ENCODE measurements at regions not wholly inside any gene's neighbourhood (a gene's known extent, or its start where the extent isn't known, plus 50 kb on each side); places are given as distances from the start of the nearest gene placed in this dataset.

DNA sequence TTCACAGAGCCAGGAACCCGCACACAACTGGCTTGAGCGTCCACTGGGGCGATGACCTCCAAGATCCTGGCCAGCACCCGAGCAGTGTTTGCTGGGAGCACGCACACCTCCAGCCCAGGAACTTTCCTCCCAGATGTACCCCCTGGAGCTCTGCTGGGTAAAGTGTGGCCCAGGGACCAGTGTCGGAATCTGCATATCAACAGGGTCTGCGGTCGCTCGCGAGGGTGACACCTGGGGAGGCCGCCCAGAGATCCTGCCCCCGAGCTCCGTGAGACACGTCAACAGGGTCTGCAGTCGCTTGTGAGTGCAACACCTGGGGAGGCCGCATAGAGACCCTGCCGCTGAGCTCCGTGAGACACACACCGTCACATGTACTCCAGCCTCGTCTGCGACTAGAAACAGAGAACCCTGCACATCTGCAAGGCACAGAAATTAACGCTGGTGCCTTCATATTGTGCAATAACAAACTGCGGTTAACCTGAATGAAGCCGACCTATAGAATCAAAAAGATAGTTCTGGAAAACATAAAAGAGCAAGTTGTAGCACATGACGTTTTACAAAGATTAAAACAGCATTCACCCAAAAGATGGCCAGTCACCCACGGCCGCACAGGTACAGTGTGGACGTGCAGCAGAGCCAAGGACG, 172.4 kb downstream of the BRD1 start:
- peaks cover 0 to 2% of the 10 kb centered on the region in 2 donors for H3K4me1 ChIP-seq (ENCODE audit: control insufficient read depth in 2 of 2, insufficient read depth in 2 of 2, low read length in 2 of 2)
- no peak overlapping the region for H3K27ac ChIP-seq (ENCODE audit: low read depth in 2 of 2, low read length in 2 of 2)
- H3K9me3 ChIP-seq (ENCODE audit: control insufficient read depth in 2 of 2, low read length in 2 of 2), result no peaks in the 10 kb centered on the region
- no peak overlapping the region for H3K9ac ChIP-seq (ENCODE audit: low read depth in 1 of 2, low read length in 2 of 2)
- no peaks in the 10 kb centered on the region for H3K36me3 ChIP-seq (ENCODE audit: control insufficient read depth in 2 of 2, insufficient read depth in 2 of 2, low read length in 2 of 2)
- H3K27me3 ChIP-seq (ENCODE audit: control insufficient read depth in 2 of 2, insufficient read depth in 2 of 2, low read length in 2 of 2), result no peaks in the 10 kb centered on the region
- no peak overlapping the region for H3K4me3 ChIP-seq (ENCODE audit: low read length in 2 of 2)

DNA sequence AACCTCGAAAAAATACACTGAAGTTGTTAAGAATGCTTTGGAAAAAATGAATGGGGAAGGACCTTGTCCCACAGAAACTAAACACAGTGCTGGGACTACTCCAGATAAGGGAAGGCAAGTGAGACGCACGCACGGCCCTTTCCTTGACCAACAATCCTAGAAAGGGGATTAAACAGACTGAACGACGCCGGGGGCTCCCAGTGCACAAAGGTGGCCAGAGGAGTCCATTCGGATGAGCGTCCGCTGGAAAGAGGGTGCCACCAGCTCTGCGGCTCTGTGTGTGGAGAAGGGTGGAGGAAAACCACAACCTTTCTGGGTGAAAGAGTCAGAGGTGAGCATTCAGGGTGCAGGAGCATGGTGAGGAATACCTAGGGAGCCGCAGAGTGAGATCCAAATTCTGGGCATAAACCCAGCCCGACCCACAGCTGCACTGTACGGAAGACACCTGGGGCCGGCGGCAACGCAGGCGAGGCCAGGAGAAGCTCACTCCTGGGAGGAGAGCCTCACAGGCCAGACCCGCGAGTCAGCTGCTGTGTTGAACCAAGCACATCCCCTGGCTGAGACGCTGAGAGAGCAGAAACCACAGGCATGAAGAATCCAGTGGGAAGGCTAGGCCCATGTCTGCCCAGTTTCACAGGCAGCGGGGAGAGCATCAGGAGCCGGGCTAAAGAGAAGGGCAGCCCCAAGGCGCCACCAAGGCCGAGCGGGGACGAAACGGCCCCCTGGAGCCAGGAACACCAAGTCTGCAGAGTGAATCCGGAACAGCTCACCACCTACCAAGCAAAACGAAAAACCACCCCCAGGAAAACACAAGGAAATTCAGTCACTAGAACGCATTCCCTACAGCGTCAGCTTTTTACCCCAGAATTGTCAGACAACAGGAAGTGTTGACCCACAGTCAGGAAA, 177.1 kb downstream of the BRD1 start:
- H3K4me1 ChIP-seq (ENCODE audit: control insufficient read depth in 2 of 2, insufficient read depth in 2 of 2, low read length in 2 of 2), result peaks cover 0 to under 1% of the 10 kb centered on the region in 2 donors
- no peak overlapping the region for H3K9ac ChIP-seq (ENCODE audit: low read depth in 1 of 2, low read length in 2 of 2)
- H3K27me3 ChIP-seq (ENCODE audit: control insufficient read depth in 2 of 2, insufficient read depth in 2 of 2, low read length in 2 of 2), result no peaks in the 10 kb centered on the region
- no peak overlapping the region for H3K27ac ChIP-seq (ENCODE audit: low read depth in 2 of 2, low read length in 2 of 2)
- H3K9me3 ChIP-seq (ENCODE audit: control insufficient read depth in 2 of 2, low read length in 2 of 2), result no peaks in the 10 kb centered on the region
- H3K4me3 ChIP-seq (ENCODE audit: low read length in 2 of 2), result no peak overlapping the region
- H3K36me3 ChIP-seq (ENCODE audit: control insufficient read depth in 2 of 2, insufficient read depth in 2 of 2, low read length in 2 of 2), result no peaks in the 10 kb centered on the region

DNA sequence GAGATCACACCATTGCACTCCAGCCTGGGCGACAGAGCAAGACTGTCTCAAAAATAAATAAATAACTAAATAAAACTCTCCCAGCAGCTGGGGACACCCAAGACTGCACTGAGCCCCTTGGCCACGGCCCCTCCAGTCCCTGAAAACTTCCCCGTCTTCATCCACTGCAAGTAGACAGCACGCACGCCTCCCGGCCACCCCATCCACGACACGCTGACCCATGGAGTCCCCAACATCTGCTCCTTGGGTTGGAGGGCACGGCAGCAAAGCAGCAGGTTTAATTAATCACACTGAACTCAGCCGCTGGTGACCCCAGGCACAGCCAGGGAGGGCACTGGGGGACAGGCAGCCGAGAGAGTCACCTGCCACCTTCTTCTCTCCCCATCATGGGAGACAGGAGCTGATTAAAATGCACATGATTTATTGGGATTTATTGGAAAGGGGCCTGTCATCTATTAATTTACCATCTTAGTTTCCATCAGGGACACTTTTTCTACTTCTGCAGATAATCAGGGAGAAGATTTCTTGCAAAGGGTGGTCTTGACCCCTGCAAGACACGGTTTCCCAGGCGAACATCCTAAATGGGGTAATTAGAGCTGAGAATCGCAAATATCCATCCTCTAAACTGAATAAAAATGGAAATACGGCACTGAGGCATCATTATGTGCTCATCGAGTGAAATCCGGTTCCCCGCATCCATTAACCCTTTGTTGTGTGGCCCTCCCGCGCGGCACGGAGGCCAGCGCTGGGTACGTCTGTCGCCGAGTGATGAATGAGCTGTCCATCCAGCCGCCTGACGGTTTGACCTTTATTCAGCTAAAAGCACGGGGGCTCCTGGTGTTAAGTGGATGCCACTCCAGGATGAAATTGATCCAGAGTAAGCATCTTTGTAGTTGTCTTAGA, 178.3 kb downstream of the BRD1 start:
- no peak overlapping the region for H3K9ac ChIP-seq (ENCODE audit: low read depth in 1 of 2, low read length in 2 of 2)
- H3K36me3 ChIP-seq (ENCODE audit: control insufficient read depth in 2 of 2, insufficient read depth in 2 of 2, low read length in 2 of 2), result no peaks in the 10 kb centered on the region
- no peaks in the 10 kb centered on the region for H3K4me1 ChIP-seq (ENCODE audit: control insufficient read depth in 2 of 2, insufficient read depth in 2 of 2, low read length in 2 of 2)
- H3K27me3 ChIP-seq (ENCODE audit: control insufficient read depth in 2 of 2, insufficient read depth in 2 of 2, low read length in 2 of 2), result no peaks in the 10 kb centered on the region
- H3K4me3 ChIP-seq (ENCODE audit: low read length in 2 of 2), result no peak overlapping the region
- no peak overlapping the region for H3K27ac ChIP-seq (ENCODE audit: low read depth in 2 of 2, low read length in 2 of 2)
- no peaks in the 10 kb centered on the region for H3K9me3 ChIP-seq (ENCODE audit: control insufficient read depth in 2 of 2, low read length in 2 of 2)

DNA sequence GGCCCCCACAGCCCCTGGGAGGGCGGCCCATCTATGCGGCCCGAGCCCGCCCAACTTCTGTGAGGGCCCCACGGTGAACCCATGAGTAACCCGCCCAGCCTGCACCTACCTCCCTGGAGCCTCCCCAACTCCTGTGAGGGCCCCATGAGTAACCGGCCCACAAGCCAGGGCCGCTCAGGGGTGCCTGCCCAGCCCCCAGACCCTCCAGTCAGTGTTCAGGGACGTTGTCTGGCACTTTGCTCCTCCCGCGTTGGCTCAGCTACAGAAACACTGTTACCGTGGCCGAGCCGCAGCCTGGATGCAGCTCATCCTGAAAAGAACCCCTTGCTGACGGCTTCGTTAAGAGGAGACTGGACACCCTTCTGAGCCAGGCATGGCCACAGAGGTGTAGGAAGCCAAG, 179.6 kb downstream of the BRD1 start:
- Histone ChIP-seq H3K4me1 (ENCODE audit: control insufficient read depth in 2 of 2, insufficient read depth in 2 of 2, low read length in 2 of 2) (no peaks in the 10 kb centered on the region), H3K36me3 (ENCODE audit: control insufficient read depth in 2 of 2, insufficient read depth in 2 of 2, low read length in 2 of 2) (no peaks in the 10 kb centered on the region), H3K27me3 (ENCODE audit: control insufficient read depth in 2 of 2, insufficient read depth in 2 of 2, low read length in 2 of 2) (no peaks in the 10 kb centered on the region), H3K27ac (ENCODE audit: low read depth in 2 of 2, low read length in 2 of 2) (no peak overlapping the region), H3K4me3 (ENCODE audit: low read length in 2 of 2) (no peak overlapping the region), H3K9ac (ENCODE audit: low read depth in 1 of 2, low read length in 2 of 2) (no peak overlapping the region), H3K9me3 (ENCODE audit: control insufficient read depth in 2 of 2, low read length in 2 of 2) (no peaks in the 10 kb centered on the region)

DNA sequence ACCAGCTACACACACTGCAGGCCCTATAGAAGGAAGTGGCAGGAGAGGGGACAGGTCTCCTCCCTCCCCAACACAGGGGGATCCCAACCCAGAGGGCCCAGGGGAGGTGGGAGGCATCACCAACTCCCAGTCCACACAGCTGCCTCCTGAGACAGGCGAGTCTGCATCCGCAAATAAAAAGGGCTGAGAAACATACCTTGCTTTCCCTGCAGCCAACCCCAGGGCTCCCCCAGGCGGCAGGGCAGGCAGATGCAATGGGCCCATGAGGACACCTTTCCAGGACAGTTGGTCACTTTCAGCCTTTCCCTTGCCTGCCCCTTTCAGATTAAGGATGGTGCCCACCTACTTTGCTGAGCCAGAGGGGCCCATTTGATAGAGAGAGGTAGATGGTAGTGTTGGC, 180.0 kb downstream of the BRD1 start:
- H3K36me3 ChIP-seq (ENCODE audit: control insufficient read depth in 2 of 2, insufficient read depth in 2 of 2, low read length in 2 of 2), result no peaks in the 10 kb centered on the region
- no peaks in the 10 kb centered on the region for H3K27me3 ChIP-seq (ENCODE audit: control insufficient read depth in 2 of 2, insufficient read depth in 2 of 2, low read length in 2 of 2)
- no peak overlapping the region for H3K27ac ChIP-seq (ENCODE audit: low read depth in 2 of 2, low read length in 2 of 2)
- H3K4me1 ChIP-seq (ENCODE audit: control insufficient read depth in 2 of 2, insufficient read depth in 2 of 2, low read length in 2 of 2), result no peaks in the 10 kb centered on the region
- no peak overlapping the region for H3K9ac ChIP-seq (ENCODE audit: low read depth in 1 of 2, low read length in 2 of 2)
- no peaks in the 10 kb centered on the region for H3K9me3 ChIP-seq (ENCODE audit: control insufficient read depth in 2 of 2, low read length in 2 of 2)
- H3K4me3 ChIP-seq (ENCODE audit: low read length in 2 of 2), result no peak overlapping the region

DNA sequence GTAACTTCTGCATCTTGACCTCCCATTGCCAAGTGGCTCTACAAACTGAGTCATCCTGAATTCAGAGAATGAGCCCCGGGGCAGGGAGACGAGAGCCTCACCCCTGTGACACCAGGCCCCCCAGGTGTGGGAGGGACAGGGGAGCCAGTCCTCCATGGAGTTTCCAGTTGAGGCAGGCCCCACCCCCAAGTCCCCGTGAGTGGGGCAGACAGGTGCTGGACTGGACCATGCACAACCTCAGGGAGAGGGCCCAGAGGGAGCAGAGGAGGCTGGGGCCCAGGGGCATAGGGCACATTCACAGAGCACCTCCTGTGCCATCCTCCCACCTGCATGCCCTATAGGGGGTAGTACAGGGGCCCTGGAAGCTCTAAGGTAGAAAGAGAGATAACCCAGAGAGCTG, 180.8 kb downstream of the BRD1 start:
- H3K9me3 ChIP-seq (ENCODE audit: control insufficient read depth in 2 of 2, low read length in 2 of 2), result no peaks in the 10 kb centered on the region

DNA sequence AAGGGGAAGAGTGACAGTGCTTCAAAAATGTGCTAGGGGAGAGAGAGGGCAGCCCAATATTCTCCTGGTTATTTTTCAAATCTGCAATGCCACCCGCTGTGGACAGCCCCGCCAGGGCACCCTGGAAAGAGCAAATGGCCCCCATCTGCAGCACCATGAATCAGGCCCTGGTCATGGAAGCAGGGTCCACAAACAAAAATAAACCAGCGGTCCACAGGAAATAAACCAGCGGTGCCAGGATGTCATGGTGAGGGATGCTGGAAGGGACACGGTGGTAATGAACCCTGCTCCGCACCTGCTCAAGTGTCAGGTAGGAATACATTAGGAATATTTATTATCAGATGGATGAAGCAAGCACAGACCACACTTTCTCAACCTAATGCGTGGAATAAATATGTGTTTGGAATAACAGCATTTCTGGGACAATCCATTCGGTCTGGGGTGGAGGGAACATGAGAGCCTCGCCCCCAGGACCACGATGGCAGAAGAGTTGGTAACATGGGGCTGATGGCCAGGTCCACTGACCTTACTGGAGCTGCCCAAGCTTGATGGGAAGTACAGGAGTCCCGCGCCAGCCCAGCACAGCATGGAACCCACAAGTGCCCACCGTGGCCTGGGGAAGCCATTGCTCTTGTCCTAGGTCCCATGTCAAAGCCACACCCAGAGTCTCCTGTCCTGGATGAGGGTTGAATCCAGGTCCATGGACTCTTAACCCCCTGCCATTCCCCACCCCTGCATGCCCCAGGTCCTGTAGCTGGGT, 181.7 kb downstream of the BRD1 start:
- H3K27me3 ChIP-seq (ENCODE audit: control insufficient read depth in 2 of 2, insufficient read depth in 2 of 2, low read length in 2 of 2), result no peaks in the 10 kb centered on the region
- no peak overlapping the region for H3K9ac ChIP-seq (ENCODE audit: low read depth in 1 of 2, low read length in 2 of 2)
- H3K4me3 ChIP-seq (ENCODE audit: low read length in 2 of 2), result no peak overlapping the region
- H3K9me3 ChIP-seq (ENCODE audit: control insufficient read depth in 2 of 2, low read length in 2 of 2), result no peaks in the 10 kb centered on the region
- no peak overlapping the region for H3K27ac ChIP-seq (ENCODE audit: low read depth in 2 of 2, low read length in 2 of 2)
- H3K36me3 ChIP-seq (ENCODE audit: control insufficient read depth in 2 of 2, insufficient read depth in 2 of 2, low read length in 2 of 2), result no peaks in the 10 kb centered on the region
- H3K4me1 ChIP-seq (ENCODE audit: control insufficient read depth in 2 of 2, insufficient read depth in 2 of 2, low read length in 2 of 2), result no peaks in the 10 kb centered on the region

More for the DNA sequence above, 180.8 kb downstream of the BRD1 start:
- H3K27ac ChIP-seq (ENCODE audit: low read depth in 2 of 2, low read length in 2 of 2), result no peak overlapping the region
- no peak overlapping the region for H3K4me3 ChIP-seq (ENCODE audit: low read length in 2 of 2)
- H3K27me3 ChIP-seq (ENCODE audit: control insufficient read depth in 2 of 2, insufficient read depth in 2 of 2, low read length in 2 of 2), result no peaks in the 10 kb centered on the region
- H3K9ac ChIP-seq (ENCODE audit: low read depth in 1 of 2, low read length in 2 of 2), result no peak overlapping the region
- no peaks in the 10 kb centered on the region for H3K36me3 ChIP-seq (ENCODE audit: control insufficient read depth in 2 of 2, insufficient read depth in 2 of 2, low read length in 2 of 2)
- H3K4me1 ChIP-seq (ENCODE audit: control insufficient read depth in 2 of 2, insufficient read depth in 2 of 2, low read length in 2 of 2), result no peaks in the 10 kb centered on the region

DNA sequence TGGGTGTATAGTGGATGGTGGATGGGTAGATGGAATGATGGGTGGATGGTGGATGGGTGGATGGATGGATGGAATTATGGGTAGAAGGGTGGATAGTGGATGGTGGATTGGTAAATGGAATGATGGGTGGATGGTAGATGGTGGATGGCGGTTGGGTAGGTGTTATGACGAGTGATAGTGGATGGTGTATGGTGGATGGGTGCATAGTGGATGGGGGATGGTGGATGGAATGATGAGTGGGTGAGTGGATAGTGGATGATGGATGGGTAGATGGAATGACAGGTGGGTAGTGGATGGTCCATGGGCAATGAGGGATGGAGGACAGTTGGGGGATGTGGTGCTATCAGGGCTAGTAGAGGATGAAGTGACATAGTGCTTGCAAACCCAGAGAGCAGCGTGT, 182.4 kb downstream of the BRD1 start:
- Histone ChIP-seq H3K9me3 (ENCODE audit: control insufficient read depth in 2 of 2, low read length in 2 of 2) (no peaks in the 10 kb centered on the region), H3K27me3 (ENCODE audit: control insufficient read depth in 2 of 2, insufficient read depth in 2 of 2, low read length in 2 of 2) (no peaks in the 10 kb centered on the region), H3K36me3 (ENCODE audit: control insufficient read depth in 2 of 2, insufficient read depth in 2 of 2, low read length in 2 of 2) (no peaks in the 10 kb centered on the region), H3K27ac (ENCODE audit: low read depth in 2 of 2, low read length in 2 of 2) (no peak overlapping the region), H3K4me1 (ENCODE audit: control insufficient read depth in 2 of 2, insufficient read depth in 2 of 2, low read length in 2 of 2) (no peaks in the 10 kb centered on the region), H3K4me3 (ENCODE audit: low read length in 2 of 2) (no peak overlapping the region), H3K9ac (ENCODE audit: low read depth in 1 of 2, low read length in 2 of 2) (no peak overlapping the region)

DNA sequence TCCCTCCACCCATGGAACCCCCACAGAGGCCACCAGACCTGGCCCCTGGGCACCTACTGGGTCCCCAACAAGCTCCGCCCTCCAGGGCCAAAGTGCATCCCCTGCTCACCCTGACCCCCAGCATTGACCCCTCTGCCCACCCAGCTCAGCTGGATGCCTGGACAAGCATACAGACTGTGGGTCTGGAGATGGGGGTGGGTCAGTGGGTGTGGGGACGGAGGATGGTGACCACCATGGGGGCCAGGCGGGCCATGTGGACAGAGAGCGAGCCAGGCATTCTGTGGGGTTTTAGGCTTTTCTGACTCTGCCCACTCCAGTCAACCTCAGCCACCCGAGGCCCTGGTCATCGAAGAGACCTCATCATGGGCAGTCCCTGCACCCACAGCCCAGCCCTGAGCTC, 183.7 kb downstream of the BRD1 start:
- H3K4me3 ChIP-seq (ENCODE audit: low read length in 2 of 2), result no peak overlapping the region
- H3K4me1 ChIP-seq (ENCODE audit: control insufficient read depth in 2 of 2, insufficient read depth in 2 of 2, low read length in 2 of 2), result no peaks in the 10 kb centered on the region
- no peaks in the 10 kb centered on the region for H3K27me3 ChIP-seq (ENCODE audit: control insufficient read depth in 2 of 2, insufficient read depth in 2 of 2, low read length in 2 of 2)
- H3K27ac ChIP-seq (ENCODE audit: low read depth in 2 of 2, low read length in 2 of 2), result no peak overlapping the region
- no peak overlapping the region for H3K9ac ChIP-seq (ENCODE audit: low read depth in 1 of 2, low read length in 2 of 2)
- H3K36me3 ChIP-seq (ENCODE audit: control insufficient read depth in 2 of 2, insufficient read depth in 2 of 2, low read length in 2 of 2), result no peaks in the 10 kb centered on the region
- no peaks in the 10 kb centered on the region for H3K9me3 ChIP-seq (ENCODE audit: control insufficient read depth in 2 of 2, low read length in 2 of 2)
